Limb (tissue), 2 donors: ENCODE measurements at regions not wholly inside any gene's neighbourhood (a gene's known extent, or its start where the extent isn't known, plus 50 kb on each side); places are given as distances from the start of the nearest gene placed in this dataset.
"Not testable (repeated sequence)": the region's sequence is repeated elsewhere in the genome, so short reads cannot be mapped to it uniquely, and the experiment has no call there.

Source experiments
- DNase-seq, 2 donors: peaks; one replicate each; pipeline ENCODE4 v3.0.0-alpha.2; 2016; ENCODE audit errors: extremely low spot score in 2 of 2

DNA sequence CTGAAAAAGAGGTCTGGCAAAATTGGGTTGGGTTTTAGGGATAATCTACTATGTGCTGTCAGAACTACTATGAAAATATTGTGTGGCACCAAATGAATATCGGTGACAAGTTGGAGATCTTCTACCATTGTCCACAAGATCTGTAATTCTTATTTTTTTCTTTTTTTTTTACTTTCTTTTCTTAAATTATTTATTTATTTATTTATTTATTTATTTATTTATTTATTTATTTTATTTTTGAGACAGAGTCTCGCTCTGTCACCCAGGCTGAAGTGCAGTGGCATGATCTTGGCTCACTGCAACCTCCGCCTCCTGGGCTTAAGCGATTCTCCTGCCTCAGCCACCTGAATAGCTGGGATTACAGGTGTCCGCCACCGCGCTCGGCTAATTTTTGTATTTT, 259.4 kb downstream of the HS3ST3B1 start:
- not testable (repeated sequence) for DNase-seq

DNA sequence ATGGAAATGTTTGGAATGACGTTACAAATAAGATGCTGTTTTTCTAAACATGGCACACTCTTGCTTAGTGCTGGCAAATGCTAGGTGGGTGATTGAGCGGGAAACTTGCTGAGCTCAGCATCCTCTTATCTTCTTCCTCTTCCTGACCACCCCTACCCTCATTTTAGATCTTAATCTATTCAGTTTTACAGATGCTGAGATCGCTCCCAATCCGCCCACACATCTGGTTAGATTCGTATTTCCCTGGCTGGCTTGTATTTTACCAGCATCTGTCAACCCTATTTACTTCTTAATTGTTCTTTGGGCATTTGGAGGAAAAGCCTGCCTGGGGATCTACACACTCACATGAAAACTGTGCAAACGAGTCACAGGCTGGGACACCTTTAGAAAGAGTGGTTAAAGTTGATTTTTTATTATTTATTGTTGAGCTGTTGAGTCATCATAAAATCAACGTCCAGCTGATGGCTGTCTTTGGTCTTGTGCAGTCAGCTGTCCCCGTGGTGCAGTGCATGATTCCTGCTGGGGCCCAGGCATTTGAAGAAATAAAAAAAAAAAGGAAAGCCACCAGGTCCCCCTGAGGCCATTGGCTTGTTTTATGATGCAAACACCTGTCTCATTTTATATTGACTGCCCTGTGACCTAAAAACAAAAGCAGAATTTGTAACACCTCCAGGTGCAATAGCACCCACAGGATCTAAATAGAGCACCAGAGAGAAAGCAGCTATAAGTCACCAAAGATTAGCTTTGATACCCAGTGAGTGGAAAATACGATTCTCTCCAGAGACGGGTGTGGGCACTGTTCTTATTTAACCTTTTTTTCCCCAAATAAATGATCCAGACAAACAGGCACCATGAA, 258.6 kb downstream of the HS3ST3B1 start:
- DNase-seq, result no peak

DNA sequence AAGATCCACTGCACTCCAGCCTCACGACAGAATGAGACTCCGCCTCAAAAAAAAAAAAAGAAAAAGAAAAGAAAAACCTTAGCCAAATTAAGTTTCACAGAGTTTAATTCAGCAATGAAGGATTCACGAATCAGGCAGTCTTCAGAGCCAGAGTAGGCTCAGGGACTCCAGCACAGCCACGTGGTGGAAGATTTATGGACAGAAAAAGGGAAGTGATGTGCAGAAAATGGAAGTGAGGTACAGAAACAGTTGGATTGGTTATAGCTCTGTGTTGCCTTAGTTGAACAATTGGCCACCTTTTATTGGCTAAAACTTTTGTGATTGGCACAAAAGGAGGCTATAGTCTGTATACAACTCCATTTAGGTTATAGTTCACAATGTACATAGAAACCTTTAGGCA, 256.6 kb downstream of the HS3ST3B1 start:
- no peak for DNase-seq

DNA sequence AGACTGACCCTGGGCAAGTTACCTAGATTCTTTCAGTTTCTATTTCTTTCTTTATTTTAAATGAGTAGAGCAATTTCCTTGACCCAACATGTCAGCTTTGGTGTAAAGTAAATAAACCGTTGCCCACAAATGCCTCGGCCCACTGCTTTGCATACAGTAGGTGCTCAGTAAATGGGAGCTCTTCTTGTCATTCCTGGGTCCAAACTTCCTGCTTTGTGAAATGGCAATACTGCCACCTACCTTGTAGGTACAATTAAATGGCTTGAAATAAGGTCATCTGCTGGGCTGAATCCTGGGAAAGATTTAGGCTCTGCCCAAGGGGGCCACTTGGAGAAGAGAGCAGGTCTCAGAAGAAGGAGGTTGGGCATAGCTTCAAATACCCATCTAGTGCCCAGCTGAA, 253.0 kb downstream of the HS3ST3B1 start:
- no peak for DNase-seq

DNA sequence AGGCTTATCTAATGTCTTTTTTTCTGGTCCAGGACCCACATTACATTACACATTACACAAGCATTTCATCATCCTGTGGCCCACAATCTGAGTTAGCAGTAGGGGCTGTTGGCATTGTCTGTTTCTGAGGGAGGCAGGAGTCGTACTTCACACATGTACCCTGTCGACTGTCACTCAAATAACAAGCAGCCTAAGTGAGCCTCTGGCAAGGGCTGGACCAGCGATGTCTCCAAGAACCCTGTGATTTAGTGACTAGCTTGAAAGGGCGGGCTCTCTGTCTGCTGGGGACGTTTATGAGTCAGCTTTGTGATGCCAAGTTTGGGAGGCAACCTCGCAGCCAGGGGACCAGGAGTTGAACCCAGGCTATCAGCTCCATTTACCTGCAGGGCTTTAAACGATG, 251.4 kb downstream of the HS3ST3B1 start:
- DNase-seq, result no peak

DNA sequence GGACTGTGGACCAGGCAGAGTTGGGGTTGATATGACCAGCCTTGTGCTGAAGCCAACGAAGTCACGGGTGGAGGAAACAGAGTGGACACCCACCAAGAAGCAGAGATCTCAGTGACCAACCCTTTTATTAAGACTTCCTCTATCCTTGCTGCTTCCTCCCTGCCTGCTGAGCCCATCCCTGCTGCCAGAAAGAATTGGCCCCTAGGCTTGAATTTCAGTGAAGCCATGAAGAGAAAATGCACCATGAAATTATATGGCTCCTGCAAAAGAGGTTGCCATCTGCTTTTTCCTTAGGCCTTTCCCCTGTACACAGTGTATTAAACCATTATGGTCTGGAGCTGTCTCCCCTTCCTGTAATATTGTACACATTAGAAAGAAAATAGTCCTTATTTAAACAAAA, 246.7 kb downstream of the HS3ST3B1 start:
- DNase-seq, result no peak

DNA sequence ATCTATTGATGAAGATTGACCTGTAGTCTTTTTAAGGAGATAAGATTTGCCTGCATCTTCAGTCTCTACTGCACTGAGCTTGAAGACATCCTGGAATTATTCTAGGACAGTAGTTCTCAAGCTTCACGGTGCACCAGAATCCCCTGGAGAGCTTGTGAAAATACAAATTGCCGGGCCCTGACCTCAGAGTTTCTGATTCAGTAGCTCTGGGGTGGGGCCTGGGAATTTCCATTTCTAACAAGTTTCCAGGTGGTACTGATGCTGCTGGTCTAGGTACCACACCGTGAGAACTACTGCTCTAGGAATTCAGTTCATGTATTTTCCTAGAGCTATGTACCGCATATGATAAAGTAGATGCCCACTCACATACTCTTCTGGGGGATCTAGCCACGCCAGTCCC, 246.1 kb downstream of the HS3ST3B1 start:
- DNase-seq, result no peak

DNA sequence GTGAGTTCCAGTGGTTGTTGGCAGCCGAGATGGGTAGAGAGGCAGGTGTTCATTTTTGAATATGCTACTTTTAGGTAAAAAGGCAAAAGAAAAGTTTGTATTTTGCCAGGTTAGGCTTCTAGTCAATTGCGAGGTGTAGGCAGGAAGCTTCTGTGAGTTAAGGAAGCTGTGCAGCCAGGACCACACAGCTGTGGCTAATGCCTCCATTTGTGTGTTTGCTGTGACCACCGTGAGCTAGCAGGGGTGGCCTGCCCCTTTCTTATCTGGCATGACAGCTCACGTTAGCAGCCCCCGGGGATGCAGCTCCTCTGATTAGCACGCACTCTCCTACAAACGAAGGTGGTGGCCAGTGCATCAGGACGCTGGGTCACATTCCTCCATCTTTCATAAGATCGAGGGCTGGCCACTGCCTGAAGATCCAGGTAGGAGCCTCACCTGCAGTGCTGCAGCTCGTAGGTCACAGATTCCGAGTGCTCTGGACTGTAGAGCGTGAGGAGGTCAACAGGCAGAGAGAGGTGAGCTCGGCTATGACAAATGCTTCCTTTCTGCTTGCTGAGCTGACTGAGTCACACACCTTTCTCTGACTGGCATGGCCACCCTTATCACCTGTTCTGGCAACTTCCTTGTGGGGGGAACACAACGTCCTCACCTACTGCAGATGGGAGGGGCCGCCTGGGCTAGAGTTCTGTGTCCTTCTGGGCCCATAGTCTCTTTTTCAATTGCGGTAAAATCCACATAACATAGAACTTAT, 244.4 kb downstream of the HS3ST3B1 start:
- DNase-seq, result no peak

DNA sequence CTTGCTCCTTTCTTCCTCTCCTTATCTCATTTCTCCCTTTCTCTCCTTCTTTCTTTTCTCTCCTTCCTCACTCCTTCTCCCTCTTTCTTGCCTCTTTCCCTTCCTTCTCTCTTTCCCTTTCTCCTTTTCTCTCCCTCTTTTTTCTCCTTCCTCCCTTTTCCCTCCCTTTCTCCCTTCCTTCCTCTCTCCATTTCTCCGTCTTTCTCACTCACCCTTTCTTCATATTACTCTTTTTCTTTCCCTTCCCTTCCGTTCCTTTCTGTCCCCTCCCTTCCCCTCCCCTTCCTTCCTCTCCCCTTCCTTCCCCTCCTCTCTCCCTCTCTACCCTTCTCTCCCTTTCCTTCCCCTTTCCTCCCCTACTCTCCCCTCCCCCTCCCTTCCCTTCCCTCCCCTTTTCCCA, 240.8 kb downstream of the HS3ST3B1 start:
- no peak for DNase-seq

DNA sequence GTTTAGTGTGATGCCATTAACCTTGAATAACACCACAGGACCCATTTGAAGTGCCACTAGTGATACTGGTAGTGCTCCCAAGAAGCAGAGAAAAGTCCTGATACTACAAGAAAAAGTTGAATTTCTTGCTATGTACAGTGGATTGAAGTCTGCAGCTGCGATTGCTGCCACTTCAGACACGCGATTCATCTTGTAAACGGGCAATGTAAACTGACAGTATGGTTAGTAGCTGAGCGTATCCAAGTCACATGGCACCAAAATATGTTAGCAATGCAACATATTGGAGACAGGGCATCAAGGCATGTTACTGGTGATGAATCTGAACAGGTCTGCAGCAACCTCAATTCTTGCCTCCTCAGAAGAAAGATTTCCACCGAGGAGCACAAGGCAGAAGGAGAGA, 238.9 kb downstream of the HS3ST3B1 start:
- DNase-seq, result no peak

DNA sequence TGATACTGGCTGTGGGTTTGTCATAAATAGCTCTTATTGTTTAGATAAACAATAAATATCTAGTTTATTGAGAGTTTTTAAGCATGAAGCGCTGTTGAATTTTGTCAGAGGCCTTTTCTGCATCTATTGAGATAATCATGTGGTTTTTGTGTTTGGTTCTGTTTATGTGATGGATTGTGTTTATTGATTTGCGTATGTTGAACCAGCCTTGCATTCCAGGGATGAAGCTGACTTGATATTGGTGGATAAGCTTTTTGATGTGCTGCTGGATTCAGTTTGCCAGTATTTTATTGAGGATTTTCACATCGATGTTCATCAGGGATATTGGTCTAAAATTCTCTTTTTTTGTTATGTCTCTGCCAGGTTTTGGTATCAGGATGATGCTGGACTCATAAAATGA, 231.4 kb downstream of the HS3ST3B1 start:
- not testable (repeated sequence) for DNase-seq

DNA sequence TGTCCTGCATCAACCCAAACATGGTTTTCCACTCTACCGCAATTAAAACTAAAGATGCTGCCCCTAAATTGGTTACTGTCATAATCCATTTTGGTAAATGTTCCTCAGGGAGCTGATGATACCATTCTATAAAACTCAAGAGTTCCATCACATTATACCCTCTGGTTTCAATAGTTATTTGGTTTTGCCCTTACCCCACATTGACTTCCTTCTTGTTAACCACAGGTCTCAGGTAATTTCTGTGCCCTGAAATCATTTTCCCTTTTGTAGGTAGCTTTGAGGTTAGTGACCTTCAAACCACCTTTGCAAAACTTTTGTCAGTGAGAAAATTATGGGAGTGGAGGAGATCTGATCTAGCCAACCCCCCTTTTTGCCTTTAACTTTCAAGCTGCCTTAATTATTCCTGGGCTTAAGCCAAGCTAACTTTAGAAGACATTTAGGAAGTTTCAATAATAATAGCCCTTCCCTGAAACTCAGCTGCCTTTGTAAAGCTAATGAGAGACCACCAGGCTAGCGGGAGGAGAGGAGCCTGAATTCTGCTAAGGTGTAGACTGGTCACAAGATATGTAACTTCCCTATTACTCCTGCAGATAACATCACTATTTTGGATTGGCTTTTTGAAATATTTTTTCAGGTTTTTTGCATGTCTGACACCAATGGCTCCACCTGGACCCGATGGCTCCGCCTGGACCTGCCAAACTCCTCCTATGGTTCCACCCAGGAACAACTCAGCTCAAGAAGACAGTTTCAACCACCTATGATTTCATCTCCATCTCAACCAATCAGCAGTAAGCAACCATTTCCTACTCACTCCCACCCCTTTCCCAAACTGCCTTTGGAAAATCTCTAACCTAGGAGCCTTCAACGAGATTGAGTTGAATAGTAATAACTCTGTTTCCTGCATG, 224.9 kb downstream of the HS3ST3B1 start:
- DNase-seq, result no peak

DNA sequence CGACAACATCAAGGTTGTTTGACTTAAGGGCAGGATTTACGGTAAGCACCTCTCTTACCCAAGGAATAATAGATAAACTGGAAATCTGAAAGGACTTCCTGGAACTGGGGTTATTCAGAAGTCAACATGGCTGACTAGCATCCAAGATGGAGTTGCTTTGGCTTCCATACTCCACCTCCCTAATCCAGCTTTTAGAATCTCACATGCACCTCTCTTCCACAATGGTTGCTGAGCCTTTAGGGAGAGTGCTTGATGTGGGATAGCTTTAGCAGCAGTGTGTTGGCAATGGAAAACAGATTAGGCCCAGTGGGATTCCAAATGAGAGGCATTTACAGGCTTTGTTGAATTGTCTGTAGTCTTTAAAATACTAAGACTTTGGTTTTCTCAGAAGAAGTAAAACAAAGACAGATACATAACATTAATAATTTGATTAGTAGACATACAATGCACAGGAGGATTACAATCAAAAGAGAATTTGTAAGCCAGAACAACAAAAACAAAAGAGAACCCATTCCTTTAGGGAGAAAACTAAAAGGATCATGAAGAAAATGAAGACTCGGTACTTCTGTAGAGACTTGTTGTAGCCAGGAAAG, 222.0 kb downstream of the HS3ST3B1 start:
- DNase-seq, result no peak

DNA sequence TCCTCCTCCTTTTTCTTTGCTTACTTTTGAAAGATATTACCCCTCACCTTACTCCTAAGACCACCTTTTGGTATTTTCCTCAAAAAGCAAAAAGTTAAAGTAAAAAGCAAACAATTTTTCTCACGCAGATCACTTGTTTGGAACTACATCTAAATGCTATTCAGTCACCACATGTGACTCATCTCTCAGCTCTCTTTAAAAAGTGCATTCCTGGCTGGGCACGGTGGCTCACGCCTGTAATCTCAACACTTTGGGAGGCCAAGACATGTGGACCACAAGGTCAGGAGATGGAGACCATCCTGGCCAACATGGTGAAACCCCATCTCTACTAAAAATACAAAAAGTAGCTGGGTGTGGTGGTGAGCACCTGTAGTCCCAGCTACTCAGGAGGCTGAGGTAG, 218.0 kb downstream of the HS3ST3B1 start:
- not testable (repeated sequence) for DNase-seq

DNA sequence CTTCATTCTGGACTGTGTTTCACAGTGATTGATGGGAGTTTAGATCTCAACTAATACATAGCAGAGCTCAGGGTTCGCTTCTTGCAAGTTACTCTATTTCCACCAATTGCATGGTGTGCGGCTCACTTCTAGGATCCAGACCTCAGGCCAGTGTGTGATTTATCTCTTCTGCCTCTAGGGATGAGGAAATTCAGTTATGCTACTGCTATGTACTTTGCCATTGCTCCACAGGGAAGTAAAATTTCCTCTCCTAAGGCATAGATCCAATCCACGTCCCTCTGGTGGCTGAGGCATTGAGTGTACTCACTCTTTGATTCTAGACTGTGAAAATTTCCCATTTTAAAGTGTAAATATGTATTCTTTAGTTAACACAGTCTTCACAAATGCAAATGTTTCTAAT, 214.1 kb downstream of the HS3ST3B1 start:
- DNase-seq, result no peak

DNA sequence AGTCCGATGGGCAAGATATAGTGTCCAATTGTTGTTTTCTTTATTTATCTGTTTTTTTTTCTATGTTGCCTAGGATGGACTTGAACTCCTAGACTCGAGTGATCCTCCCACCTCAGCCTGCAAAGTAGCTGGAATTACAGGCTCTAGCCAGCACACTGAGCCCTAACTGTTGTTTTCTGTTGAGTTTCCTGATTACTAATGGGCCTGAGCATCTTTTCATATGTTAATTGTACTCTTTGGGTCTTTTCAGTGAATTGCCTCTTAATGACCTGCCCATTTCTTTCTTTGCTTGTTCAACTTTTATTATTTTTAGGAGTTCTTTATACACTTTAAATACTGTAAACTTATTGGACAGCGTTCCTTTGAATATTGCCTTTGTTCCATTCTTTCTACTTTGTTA, 213.0 kb downstream of the HS3ST3B1 start:
- DNase-seq, result no peak

DNA sequence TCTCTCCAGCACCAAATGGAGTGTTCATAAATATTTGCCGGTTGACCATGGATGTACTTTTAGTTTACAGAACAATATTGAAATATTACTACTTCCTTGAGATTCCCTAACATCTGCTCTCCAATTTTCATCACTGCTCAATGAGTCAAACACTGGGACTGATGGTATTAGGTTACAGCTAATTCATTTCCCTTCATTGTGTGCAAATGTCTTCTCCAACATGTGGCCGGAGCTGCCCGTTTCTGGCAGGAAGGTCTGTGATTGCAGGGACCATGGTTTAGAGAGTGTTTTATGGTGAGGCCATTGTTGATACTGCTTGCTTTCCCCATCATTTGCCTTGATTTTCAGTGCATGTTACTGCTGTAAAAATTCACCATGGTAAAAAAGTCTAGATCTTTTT, 209.3 kb downstream of the HS3ST3B1 start:
- DNase-seq, result no peak

DNA sequence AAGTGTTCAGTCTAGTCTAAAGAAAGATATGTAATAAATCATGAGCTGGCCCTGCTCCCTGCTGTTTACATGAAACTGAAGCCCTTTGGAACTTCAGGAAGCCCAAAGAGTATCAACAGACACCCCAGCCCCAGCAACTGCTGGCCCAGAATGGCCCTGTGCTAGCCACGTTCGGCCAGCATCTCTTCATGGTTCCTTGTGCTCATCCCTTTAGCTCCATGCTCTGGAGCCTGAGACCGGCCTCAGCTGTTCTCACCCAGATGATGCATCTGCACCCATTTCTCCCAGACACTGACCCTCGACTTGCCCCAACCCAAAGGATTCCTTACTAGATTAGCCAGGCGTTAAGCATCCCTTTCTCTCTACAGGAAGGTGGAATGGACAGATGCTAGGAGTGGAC, 207.3 kb downstream of the HS3ST3B1 start:
- DNase-seq, result no peak

DNA sequence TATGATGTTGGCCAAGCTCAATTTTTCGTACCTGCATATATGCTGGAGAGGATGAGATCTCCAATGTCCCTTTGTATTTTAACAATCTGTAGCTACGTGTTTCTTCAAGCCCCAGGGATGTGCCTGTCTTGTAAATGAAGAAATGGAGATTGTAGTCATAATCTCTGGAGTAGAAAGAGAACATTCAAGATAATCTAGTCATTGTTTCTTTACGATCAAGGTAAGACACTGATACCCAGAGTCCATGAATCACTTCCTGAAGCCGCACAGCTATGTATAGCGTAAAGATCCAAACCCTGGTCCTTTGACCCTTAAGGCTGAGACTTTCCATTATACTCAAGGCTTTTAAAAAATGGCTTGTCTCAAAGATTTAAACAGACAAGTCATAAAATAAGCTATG, 205.5 kb downstream of the HS3ST3B1 start:
- DNase-seq, result no peak

DNA sequence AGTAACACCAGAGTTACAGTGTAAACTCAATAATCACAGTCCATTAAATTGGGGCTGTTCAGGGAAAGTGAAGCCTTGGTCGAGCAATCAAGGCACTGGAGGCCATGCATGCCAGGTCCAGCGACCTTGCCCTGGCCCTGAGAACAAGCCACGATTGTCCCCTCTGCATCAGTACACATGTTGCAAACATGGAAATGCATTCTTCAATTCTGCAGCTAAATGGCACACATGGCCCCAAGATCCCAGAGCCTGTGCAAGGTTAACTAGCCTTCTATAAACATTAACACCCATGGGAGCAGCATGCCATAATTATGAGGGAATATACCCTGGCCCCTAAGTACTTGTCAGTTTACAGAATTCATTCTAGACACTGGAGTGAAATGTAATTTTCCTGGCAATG, 204.7 kb downstream of the HS3ST3B1 start:
- DNase-seq, result no peak

DNA sequence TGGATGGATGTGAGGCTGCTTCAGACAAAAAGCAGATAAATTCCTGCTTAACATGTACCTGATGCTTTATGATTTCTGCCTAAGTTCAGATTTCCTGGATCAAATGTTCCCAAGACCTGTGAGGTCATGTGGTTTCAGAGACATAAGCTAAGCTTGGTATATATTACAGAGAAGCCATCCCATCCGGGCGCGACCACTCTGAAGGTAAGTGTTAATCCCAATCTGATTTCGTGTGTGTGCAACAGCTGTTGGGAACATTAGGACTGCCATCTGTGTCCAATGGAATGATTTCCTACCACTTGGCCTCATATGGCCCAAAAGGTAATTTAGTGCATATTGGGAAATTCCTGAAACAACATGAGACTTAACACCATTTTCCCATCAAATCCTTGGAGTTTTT, 199.1 kb downstream of the HS3ST3B1 start:
- no peak for DNase-seq

DNA sequence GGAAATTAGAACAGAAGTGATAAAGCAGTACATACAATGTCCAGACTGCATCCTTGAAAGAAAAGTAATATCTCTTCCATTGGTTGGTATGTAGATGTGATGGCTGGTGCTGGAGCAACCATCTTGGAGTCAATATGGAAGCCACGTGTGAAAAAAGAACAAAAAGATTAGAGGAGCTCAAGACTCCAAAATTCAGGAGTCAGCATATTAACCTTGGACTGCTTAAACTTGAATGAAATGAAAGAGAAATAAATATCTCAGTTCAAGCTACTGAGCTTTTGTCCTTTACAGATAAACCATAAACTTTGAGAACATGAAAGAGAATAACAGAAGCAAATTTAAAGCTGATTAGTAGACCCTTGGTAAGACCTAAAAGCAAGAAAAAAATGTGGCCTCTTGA, 197.9 kb downstream of the HS3ST3B1 start:
- no peak for DNase-seq
